ENCODE measurements at regions not wholly inside any gene's neighbourhood (a gene's known extent, or its start where the extent isn't known, plus 50 kb on each side); places are given as distances from the start of the nearest gene placed in this dataset.

- intact Hi-C loops (cut with micrococcal nuclease): no loop called here
- H3K27ac ChIP-seq (ENCODE audit: low read depth, low read length): no peak overlapping the region
- ChIA-PET POLR2A (ENCODE audit: partially characterized antibody) (no interaction called here), CTCF (ENCODE audit: partially characterized antibody) (no interaction called here)
- Mint-ChIP-seq H3K36me3 (no peaks in the 10 kb centered on the region), H3K27me3 (peaks cover 2 to 9% of the 10 kb centered on the region in 2 donors), H3K9me3 (peaks cover 0 to 6% (median under 1%) of the 10 kb centered on the region in 8 donors), H3K27ac (no peak overlapping the region), H3K4me3 (no peak overlapping the region), H3K4me1 (no peaks in the 10 kb centered on the region)
- no peak overlapping the region for H3K4me3 ChIP-seq (ENCODE audit: low read length in 2 of 2)
- H3K4me1 ChIP-seq (ENCODE audit: insufficient read depth, low read length): no peaks in the 10 kb centered on the region
- DNase-seq: no peak
- no peaks in the 10 kb centered on the region for H3K9me3 ChIP-seq (ENCODE audit: control insufficient read depth in 1 of 2, low read length in 2 of 2)
- H3K27me3 ChIP-seq (ENCODE audit: insufficient read depth, low read length): no peaks in the 10 kb centered on the region
- H3K36me3 ChIP-seq (ENCODE audit: insufficient read depth, low read length): no peaks in the 10 kb centered on the region
These were observed 222.1 kb downstream of the SYK start for GRCh38 chr9:91023741-91024140.

- H3K4me1 Mint-ChIP-seq: no peaks in the 10 kb centered on the region
- no peak overlapping the region for H3K4me3 ChIP-seq (ENCODE audit: low read length in 2 of 2)
- no peaks in the 10 kb centered on the region for H3K9me3 ChIP-seq (ENCODE audit: control insufficient read depth in 1 of 2, low read length in 2 of 2)
- H3K4me3 Mint-ChIP-seq: no peak overlapping the region
- intact Hi-C loops (cut with micrococcal nuclease): no loop called here
- no peak for DNase-seq
- CTCF ChIA-PET (ENCODE audit: partially characterized antibody): interaction anchor here (0.7 to 0.9 kb wide), 2 partner anchors 9 to 76 kb away, joined by 3 read pairs; no protein-coding TSS in a partner anchor
- no peaks in the 10 kb centered on the region for H3K4me1 ChIP-seq (ENCODE audit: insufficient read depth, low read length)
- no peak overlapping the region for H3K27ac ChIP-seq (ENCODE audit: low read depth, low read length)
- H3K36me3 Mint-ChIP-seq: no peaks in the 10 kb centered on the region
- no peak overlapping the region for H3K27ac Mint-ChIP-seq
- no peaks in the 10 kb centered on the region for H3K27me3 ChIP-seq (ENCODE audit: insufficient read depth, low read length)
- H3K9me3 Mint-ChIP-seq: peaks cover 0 to 5% (median 0%) of the 10 kb centered on the region in 8 donors
- POLR2A ChIA-PET (ENCODE audit: partially characterized antibody): no interaction called here
- peaks cover 2 to 6% of the 10 kb centered on the region in 2 donors for H3K27me3 Mint-ChIP-seq
- no peaks in the 10 kb centered on the region for H3K36me3 ChIP-seq (ENCODE audit: insufficient read depth, low read length)
These were observed 223.2 kb downstream of the SYK start for GRCh38 chr9:91024841-91025240.

GRCh38 chr9:91025856-91026255 is 224.2 kb downstream of the SYK start:
- no peak overlapping the region for H3K4me3 Mint-ChIP-seq
- POLR2A ChIA-PET (ENCODE audit: partially characterized antibody): no interaction called here
- no peak overlapping the region for H3K27ac ChIP-seq (ENCODE audit: low read depth, low read length)

GRCh38 chr9:91026266-91026665 is 224.6 kb downstream of the SYK start:
- H3K36me3 ChIP-seq (ENCODE audit: insufficient read depth, low read length): no peaks in the 10 kb centered on the region
- H3K4me1 Mint-ChIP-seq: no peaks in the 10 kb centered on the region
- ChIA-PET POLR2A (ENCODE audit: partially characterized antibody) (no interaction called here), CTCF (ENCODE audit: partially characterized antibody) (no interaction called here)
- peaks cover 2 to 3% of the 10 kb centered on the region in 2 donors for H3K27me3 Mint-ChIP-seq
- H3K27me3 ChIP-seq (ENCODE audit: insufficient read depth, low read length): no peaks in the 10 kb centered on the region
- H3K27ac Mint-ChIP-seq: no peak overlapping the region
- H3K4me1 ChIP-seq (ENCODE audit: insufficient read depth, low read length): no peaks in the 10 kb centered on the region
- intact Hi-C loops (cut with micrococcal nuclease): no loop called here
- H3K4me3 ChIP-seq (ENCODE audit: low read length in 2 of 2): no peak overlapping the region
- H3K9me3 ChIP-seq (ENCODE audit: control insufficient read depth in 1 of 2, low read length in 2 of 2): no peaks in the 10 kb centered on the region
- H3K4me3 Mint-ChIP-seq: no peak overlapping the region
- no peaks in the 10 kb centered on the region for H3K36me3 Mint-ChIP-seq
- no peak overlapping the region for H3K27ac ChIP-seq (ENCODE audit: low read depth, low read length)
- peaks cover 0 to 5% (median 0%) of the 10 kb centered on the region in 8 donors for H3K9me3 Mint-ChIP-seq
- no peak for DNase-seq

More at GRCh38 chr9:91025856-91026255, 224.2 kb downstream of the SYK start:
- H3K27ac Mint-ChIP-seq: no peak overlapping the region
- H3K4me1 Mint-ChIP-seq: no peaks in the 10 kb centered on the region
- intact Hi-C loops (cut with micrococcal nuclease): no loop called here
- H3K9me3 Mint-ChIP-seq: peaks cover 0 to 5% (median 0%) of the 10 kb centered on the region in 8 donors
- CTCF ChIA-PET (ENCODE audit: partially characterized antibody): no interaction called here
- no peaks in the 10 kb centered on the region for H3K36me3 Mint-ChIP-seq
- no peak overlapping the region for H3K4me3 ChIP-seq (ENCODE audit: low read length in 2 of 2)
- H3K36me3 ChIP-seq (ENCODE audit: insufficient read depth, low read length): no peaks in the 10 kb centered on the region
- no peaks in the 10 kb centered on the region for H3K4me1 ChIP-seq (ENCODE audit: insufficient read depth, low read length)
- H3K27me3 ChIP-seq (ENCODE audit: insufficient read depth, low read length): no peaks in the 10 kb centered on the region
- no peak for DNase-seq
- H3K9me3 ChIP-seq (ENCODE audit: control insufficient read depth in 1 of 2, low read length in 2 of 2): no peaks in the 10 kb centered on the region
- H3K27me3 Mint-ChIP-seq: peaks cover 2 to 4% of the 10 kb centered on the region in 2 donors

- CTCF ChIA-PET (ENCODE audit: partially characterized antibody): no interaction called here
- Mint-ChIP-seq H3K4me3 (no peak overlapping the region), H3K27me3 (peaks cover 2 to 3% of the 10 kb centered on the region in 2 donors), H3K27ac (no peak overlapping the region), H3K36me3 (no peaks in the 10 kb centered on the region), H3K9me3 (peaks cover 0 to 5% (median 0%) of the 10 kb centered on the region in 8 donors), H3K4me1 (no peaks in the 10 kb centered on the region)
- Histone ChIP-seq H3K4me1 (ENCODE audit: insufficient read depth, low read length) (no peaks in the 10 kb centered on the region), H3K4me3 (ENCODE audit: low read length in 2 of 2) (no peak overlapping the region), H3K27ac (ENCODE audit: low read depth, low read length) (no peak overlapping the region), H3K27me3 (ENCODE audit: insufficient read depth, low read length) (no peaks in the 10 kb centered on the region), H3K36me3 (ENCODE audit: insufficient read depth, low read length) (no peaks in the 10 kb centered on the region), H3K9me3 (ENCODE audit: control insufficient read depth in 1 of 2, low read length in 2 of 2) (no peaks in the 10 kb centered on the region)
- POLR2A ChIA-PET (ENCODE audit: partially characterized antibody): no interaction called here
- intact Hi-C loops (cut with micrococcal nuclease): no loop called here
- no peak for DNase-seq
These were observed 225.4 kb downstream of the SYK start for GRCh38 chr9:91027005-91027404.

GRCh38 chr9:91028166-91028827 is 226.7 kb downstream of the SYK start:
- Mint-ChIP-seq H3K27me3 (peaks cover 2 to 3% of the 10 kb centered on the region in 2 donors), H3K9me3 (peaks cover 0 to 5% (median 0%) of the 10 kb centered on the region in 8 donors), H3K36me3 (no peaks in the 10 kb centered on the region), H3K4me1 (no peaks in the 10 kb centered on the region), H3K27ac (no peak overlapping the region), H3K4me3 (no peak overlapping the region)
- no peaks in the 10 kb centered on the region for H3K36me3 ChIP-seq (ENCODE audit: insufficient read depth, low read length)
- H3K9me3 ChIP-seq (ENCODE audit: control insufficient read depth in 1 of 2, low read length in 2 of 2): no peaks in the 10 kb centered on the region
- H3K27me3 ChIP-seq (ENCODE audit: insufficient read depth, low read length): no peaks in the 10 kb centered on the region
- ChIA-PET CTCF (ENCODE audit: partially characterized antibody) (no interaction called here), POLR2A (ENCODE audit: partially characterized antibody) (no interaction called here)
- no peaks in the 10 kb centered on the region for H3K4me1 ChIP-seq (ENCODE audit: insufficient read depth, low read length)
- no peak overlapping the region for H3K4me3 ChIP-seq (ENCODE audit: low read length in 2 of 2)
- intact Hi-C loops (cut with micrococcal nuclease): no loop called here
- DNase-seq: no peak
- H3K27ac ChIP-seq (ENCODE audit: low read depth, low read length): no peak overlapping the region

DNA sequence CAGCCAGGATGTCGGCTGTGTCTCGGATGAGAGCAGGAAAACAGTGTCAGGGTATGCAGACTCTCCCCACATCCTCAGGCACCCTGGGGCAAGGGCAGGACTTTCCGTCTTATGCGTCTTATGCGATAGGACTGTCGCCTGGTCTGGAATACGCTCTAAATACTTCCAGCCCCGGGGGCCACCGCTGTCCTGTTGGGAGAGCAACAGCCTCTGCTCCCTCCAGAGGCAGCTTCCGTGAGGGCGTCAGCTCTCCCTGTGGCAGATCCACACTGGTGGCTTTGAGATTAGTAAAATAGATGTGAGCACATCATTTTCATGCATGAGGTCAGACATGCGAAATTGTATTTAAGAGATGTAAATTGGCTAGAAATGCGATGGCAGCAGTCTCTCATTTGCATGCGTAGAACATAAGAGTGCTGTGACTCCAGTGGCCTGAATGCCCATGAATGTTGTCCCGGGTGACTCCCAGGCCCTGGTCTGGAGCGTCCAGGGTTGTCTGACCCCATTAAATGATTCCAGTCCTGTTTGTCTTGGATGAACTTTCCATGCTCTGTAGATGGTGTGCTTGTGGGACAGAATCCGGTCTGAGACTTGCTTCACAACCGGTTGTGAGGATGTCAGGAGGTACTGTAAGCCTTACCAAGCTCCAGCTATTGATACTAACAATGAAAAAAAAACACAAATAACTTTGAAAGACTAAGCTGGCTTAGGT is 228.2 kb downstream of the SYK start:
- Mint-ChIP-seq H3K36me3 (no peaks in the 10 kb centered on the region), H3K9me3 (peaks cover 0 to 5% (median 0%) of the 10 kb centered on the region in 8 donors), H3K4me3 (no peak overlapping the region), H3K27ac (no peak overlapping the region), H3K27me3 (peaks cover 0 to 3% of the 10 kb centered on the region in 2 donors), H3K4me1 (no peaks in the 10 kb centered on the region)
- Histone ChIP-seq H3K4me3 (ENCODE audit: low read length in 2 of 2) (no peak overlapping the region), H3K27me3 (ENCODE audit: insufficient read depth, low read length) (no peaks in the 10 kb centered on the region), H3K9me3 (ENCODE audit: control insufficient read depth in 1 of 2, low read length in 2 of 2) (no peaks in the 10 kb centered on the region), H3K4me1 (ENCODE audit: insufficient read depth, low read length) (no peaks in the 10 kb centered on the region), H3K27ac (ENCODE audit: low read depth, low read length) (no peak overlapping the region), H3K36me3 (ENCODE audit: insufficient read depth, low read length) (no peaks in the 10 kb centered on the region)
- intact Hi-C loops (cut with micrococcal nuclease): no loop called here
- POLR2A ChIA-PET (ENCODE audit: partially characterized antibody): no interaction called here
- no peak for DNase-seq
- CTCF ChIA-PET (ENCODE audit: partially characterized antibody): interaction anchor here (0.5 kb wide), 1 partner anchor 382 kb away, joined by 3 read pairs; no protein-coding TSS in a partner anchor
